HG03060 (cell line): ENCODE measurements at regions not wholly inside any gene's neighbourhood (a gene's known extent, or its start where the extent isn't known, plus 50 kb on each side); places are given as distances from the start of the nearest gene placed in this dataset.
"Not testable (repeated sequence)": the region's sequence is repeated elsewhere in the genome, so short reads cannot be mapped to it uniquely, and the experiment has no call there.

Experiments
- ATAC-seq: cut with Tn5 transposase; IDR thresholded peaks from one replicate; pipeline ENCODE4 v1.9.1; 2021; ENCODE audit warnings: low read depth, moderate number of reproducible peaks; ENCODE audit not compliant: unreplicated experiment

- ATAC-seq, result no peak
Measured at GRCh38 chr5:160479220-160479619, 57.6 kb downstream of the PTTG1 start.

- ATAC-seq, result no peak
Measured at GRCh38 chr5:160479926-160480325, 58.3 kb downstream of the PTTG1 start.

GRCh38 chr5:160480652-160481051, 59.0 kb downstream of the PTTG1 start:
- ATAC-seq, result no peak

GRCh38 chr5:160484678-160485077, 63.0 kb downstream of the PTTG1 start:
- no peak for ATAC-seq

- ATAC-seq, result no peak
Measured at GRCh38 chr5:160485364-160485969, 63.8 kb downstream of the PTTG1 start.

GRCh38 chr5:160486573-160486972, 64.9 kb downstream of the PTTG1 start:
- ATAC-seq, result no peak

- ATAC-seq, result no peak
Measured at GRCh38 chr5:160488394-160489325, 67.0 kb downstream of the PTTG1 start.

GRCh38 chr5:160491438-160491837, 69.8 kb downstream of the PTTG1 start:
- no peak for ATAC-seq

- no peak for ATAC-seq
Measured at GRCh38 chr5:160492565-160492964, 70.9 kb downstream of the PTTG1 start.

GRCh38 chr5:160493806-160494338, 72.2 kb downstream of the PTTG1 start:
- no peak for ATAC-seq

- no peak for ATAC-seq
Measured at GRCh38 chr5:160494451-160494850, 72.8 kb downstream of the PTTG1 start.

- no peak for ATAC-seq
Measured at GRCh38 chr5:160496334-160496733, 74.7 kb downstream of the PTTG1 start.

GRCh38 chr5:160496784-160497183, 75.1 kb downstream of the PTTG1 start:
- ATAC-seq, result no peak

- ATAC-seq, result no peak
Measured at GRCh38 chr5:160497878-160498277, 76.2 kb downstream of the PTTG1 start.

GRCh38 chr5:160498441-160499043, 76.9 kb downstream of the PTTG1 start:
- ATAC-seq, result not testable (repeated sequence)

GRCh38 chr5:160500786-160501779, 79.4 kb downstream of the PTTG1 start:
- no peak for ATAC-seq

- no peak for ATAC-seq
Measured at GRCh38 chr5:160504906-160505305, 83.3 kb downstream of the PTTG1 start.

GRCh38 chr5:160506006-160507004, 84.7 kb downstream of the PTTG1 start:
- peak; percentile 71 for ATAC-seq

GRCh38 chr5:160507221-160507721, 85.6 kb downstream of the PTTG1 start:
- ATAC-seq, result no peak
